K562 (cell line): ENCODE measurements at regions not wholly inside any gene's neighbourhood (a gene's known extent, or its start where the extent isn't known, plus 50 kb on each side); places are given as distances from the start of the nearest gene placed in this dataset.

Experiments used
- FOXK1 ChIP-seq: sonication (generic); formaldehyde crosslinking; IDR thresholded peaks from 2 replicates; pipeline ENCODE4 v1.8.0; 2022; ENCODE audit warnings: missing genetic modification reagents, mild to moderate bottlenecking, borderline replicate concordance
- NFRKB ChIP-seq: fragments of 450-650 bp; IDR thresholded peaks from 2 replicates; pipeline ENCODE4 v1.6.1; 2016; ENCODE audit warnings: low read depth
- PHF8 ChIP-seq: fragments of 200-600 bp; sonication (generic); IDR thresholded peaks from 2 replicates; pipeline ENCODE4 v1.6.1; 2012; ENCODE audit warnings: mixed run types, mild to moderate bottlenecking, inconsistent platforms, low read length, moderate library complexity, borderline replicate concordance
- SMARCA5 ChIP-seq: fragments of 450-650 bp; IDR thresholded peaks from 2 replicates; pipeline ENCODE4 v1.6.1; 2016
- SMARCC2 ChIP-seq: fragments of 450-650 bp; IDR thresholded peaks from 2 replicates; pipeline ENCODE4 v1.6.1; 2017; ENCODE audit warnings: antibody characterized with exemption, moderate library complexity, mild to moderate bottlenecking, low read depth
- TCF7 ChIP-seq: sonication (generic); IDR thresholded peaks from 2 replicates; pipeline ENCODE4 v1.6.1; 2016; ENCODE audit warnings: antibody characterized with exemption, borderline replicate concordance
- ZKSCAN8 ChIP-seq: fragments of 200-800 bp; sonication (Bioruptor generic); IDR thresholded peaks from 2 replicates; pipeline ENCODE4 v1.6.1; 2016; ENCODE audit warnings: missing genetic modification characterization, missing compliant biosample characterization
- ZNF253 ChIP-seq: fragments of 250-450 bp; sonication (Bioruptor Pico); conservative IDR thresholded peaks from 2 replicates; pipeline ENCODE4 v1.6.1; 2021; ENCODE audit warnings: mild to moderate bottlenecking
- ZNF561 ChIP-seq: fragments of 450-650 bp; formaldehyde crosslinking; conservative IDR thresholded peaks from 2 replicates; pipeline ENCODE4 v1.4.0; 2020; ENCODE audit warnings: mild to moderate bottlenecking, moderate library complexity
- TF ChIP-seq, protein P1 (sequence below): sonication (generic); formaldehyde crosslinking; IDR thresholded peaks from 2 replicates; pipeline ENCODE4 v1.9.0; 2022; ENCODE audit warnings: mild to moderate bottlenecking, missing genetic modification reagents
- TF ChIP-seq, protein P2 (sequence below), 3 experiments: IDR thresholded peaks in 2 of 3; conservative IDR thresholded peaks in 1 of 3; 2 replicates each; pipeline ENCODE4 v1.5.1; 2011 to 2012; ENCODE audit warnings: low read length in 3 of 3, mild to moderate bottlenecking in 3 of 3, control low read depth in 2 of 3, improper control_type of control experiment in 1 of 3, inconsistent platforms in 1 of 3, low read depth in 1 of 3, mixed read lengths in 1 of 3, moderate library complexity in 1 of 3; ENCODE audit not compliant: insufficient read depth in 2 of 3
- TF ChIP-seq, protein P3 (sequence below), 2 experiments: fragments of 450-650 bp in 1 of 2; sonication (generic) in 1 of 2; formaldehyde crosslinking in 1 of 2; IDR thresholded peaks in 1 of 2; conservative IDR thresholded peaks in 1 of 2; 2 replicates each; pipeline versions ENCODE4 v1.6.1 to v1.8.1; 2016 to 2023; ENCODE audit warnings: mild to moderate bottlenecking in 2 of 2, moderate library complexity in 2 of 2, inconsistent platforms in 1 of 2, missing genetic modification reagents in 1 of 2

- TF ChIP-seq, protein P1, sequence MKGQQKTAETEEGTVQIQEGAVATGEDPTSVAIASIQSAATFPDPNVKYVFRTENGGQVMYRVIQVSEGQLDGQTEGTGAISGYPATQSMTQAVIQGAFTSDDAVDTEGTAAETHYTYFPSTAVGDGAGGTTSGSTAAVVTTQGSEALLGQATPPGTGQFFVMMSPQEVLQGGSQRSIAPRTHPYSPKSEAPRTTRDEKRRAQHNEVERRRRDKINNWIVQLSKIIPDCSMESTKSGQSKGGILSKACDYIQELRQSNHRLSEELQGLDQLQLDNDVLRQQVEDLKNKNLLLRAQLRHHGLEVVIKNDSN: no peak
- TF ChIP-seq, protein P2, sequence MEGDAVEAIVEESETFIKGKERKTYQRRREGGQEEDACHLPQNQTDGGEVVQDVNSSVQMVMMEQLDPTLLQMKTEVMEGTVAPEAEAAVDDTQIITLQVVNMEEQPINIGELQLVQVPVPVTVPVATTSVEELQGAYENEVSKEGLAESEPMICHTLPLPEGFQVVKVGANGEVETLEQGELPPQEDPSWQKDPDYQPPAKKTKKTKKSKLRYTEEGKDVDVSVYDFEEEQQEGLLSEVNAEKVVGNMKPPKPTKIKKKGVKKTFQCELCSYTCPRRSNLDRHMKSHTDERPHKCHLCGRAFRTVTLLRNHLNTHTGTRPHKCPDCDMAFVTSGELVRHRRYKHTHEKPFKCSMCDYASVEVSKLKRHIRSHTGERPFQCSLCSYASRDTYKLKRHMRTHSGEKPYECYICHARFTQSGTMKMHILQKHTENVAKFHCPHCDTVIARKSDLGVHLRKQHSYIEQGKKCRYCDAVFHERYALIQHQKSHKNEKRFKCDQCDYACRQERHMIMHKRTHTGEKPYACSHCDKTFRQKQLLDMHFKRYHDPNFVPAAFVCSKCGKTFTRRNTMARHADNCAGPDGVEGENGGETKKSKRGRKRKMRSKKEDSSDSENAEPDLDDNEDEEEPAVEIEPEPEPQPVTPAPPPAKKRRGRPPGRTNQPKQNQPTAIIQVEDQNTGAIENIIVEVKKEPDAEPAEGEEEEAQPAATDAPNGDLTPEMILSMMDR (IDR thresholded peaks at IDR 0.05 in 2 of 3, conservative IDR thresholded peaks at IDR 0.05 in 1 of 3; ENCODE audit: insufficient read depth in 2 of 3, low read depth in 1 of 3, low read length in 3 of 3): no peak
- TF ChIP-seq TCF7 (no peak), ZNF253 (CRISPR knock-in tag) (no peak), PHF8 (no peak), SMARCC2 (no peak), ZKSCAN8 (no peak), NFRKB (no peak), SMARCA5 (no peak), FOXK1 (no peak), ZNF561 (no peak)
- TF ChIP-seq, protein P3, sequence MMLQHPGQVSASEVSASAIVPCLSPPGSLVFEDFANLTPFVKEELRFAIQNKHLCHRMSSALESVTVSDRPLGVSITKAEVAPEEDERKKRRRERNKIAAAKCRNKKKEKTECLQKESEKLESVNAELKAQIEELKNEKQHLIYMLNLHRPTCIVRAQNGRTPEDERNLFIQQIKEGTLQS (IDR thresholded peaks at IDR 0.05): no peak
- TF ChIP-seq, protein P3 (CRISPR knock-in tag; conservative IDR thresholded peaks at IDR 0.05): no peak
These were observed 131.3 kb upstream of the AGA start for GRCh38 chr4:177573507-177573906.
